Skeletal muscle satellite cell (primary cell): ENCODE measurements at regions not wholly inside any gene's neighbourhood (a gene's known extent, or its start where the extent isn't known, plus 50 kb on each side); places are given as distances from the start of the nearest gene placed in this dataset.

Experiments used
- H3K27me3 ChIP-seq: 2 replicates; pipeline ENCODE4 v1.7.0; 2013; ENCODE audit warnings: low read length; ENCODE audit not compliant: control insufficient read depth, insufficient read depth
- H3K36me3 ChIP-seq: 2 replicates; pipeline ENCODE4 v1.7.0; 2013; ENCODE audit warnings: mild to moderate bottlenecking, control low read depth, low read length; ENCODE audit not compliant: insufficient read depth
- H3K4me1 ChIP-seq: 2 replicates; pipeline ENCODE4 v1.7.0; 2013; ENCODE audit warnings: low read length; ENCODE audit not compliant: control insufficient read depth, insufficient read depth
- H3K4me2 ChIP-seq: 2 replicates; pipeline ENCODE4 v1.7.0; 2013; ENCODE audit warnings: mild to moderate bottlenecking, low read length
- H3K4me3 ChIP-seq: 2 replicates; pipeline ENCODE4 v1.7.0; 2013; ENCODE audit warnings: low read length
- H3K9ac ChIP-seq: 2 replicates; pipeline ENCODE4 v1.7.0; 2013; ENCODE audit warnings: mild to moderate bottlenecking, low read depth, low read length, moderate library complexity
- H3K9me3 ChIP-seq: replicated peaks from 2 replicates; pipeline ENCODE4 v1.7.0; 2013; ENCODE audit warnings: mild to moderate bottlenecking, control low read depth, low read length

GRCh38 chr6:14730654-14731053, 515.2 kb upstream of the JARID2 start:
- H3K36me3 ChIP-seq = no peaks in the 10 kb centered on the region
- peaks cover 59% of the 10 kb centered on the region for H3K4me1 ChIP-seq
- H3K9ac ChIP-seq = no peak overlapping the region
- no peaks in the 10 kb centered on the region for H3K27me3 ChIP-seq
- H3K9me3 ChIP-seq = no peaks in the 10 kb centered on the region
- no peak overlapping the region for H3K4me3 ChIP-seq
- no peak overlapping the region for H3K4me2 ChIP-seq

GRCh38 chr6:14731611-14732010, 514.3 kb upstream of the JARID2 start:
- no peaks in the 10 kb centered on the region for H3K9me3 ChIP-seq
- peaks cover 62% of the 10 kb centered on the region for H3K4me1 ChIP-seq
- no peak overlapping the region for H3K4me3 ChIP-seq
- H3K36me3 ChIP-seq = no peaks in the 10 kb centered on the region
- H3K9ac ChIP-seq = peak overlapping the region; percentile 64
- no peak overlapping the region for H3K4me2 ChIP-seq
- no peaks in the 10 kb centered on the region for H3K27me3 ChIP-seq

- peak overlapping the region; percentile 30 for H3K4me2 ChIP-seq
- H3K36me3 ChIP-seq = no peaks in the 10 kb centered on the region
- H3K27me3 ChIP-seq = no peaks in the 10 kb centered on the region
- peaks cover 61% of the 10 kb centered on the region for H3K4me1 ChIP-seq
- no peak overlapping the region for H3K4me3 ChIP-seq
- H3K9ac ChIP-seq = peak overlapping the region; percentile 64
- H3K9me3 ChIP-seq = no peaks in the 10 kb centered on the region
Observed at GRCh38 chr6:14732226-14732843, 513.5 kb upstream of the JARID2 start.

GRCh38 chr6:14732844-14733757, 512.8 kb upstream of the JARID2 start:
- Histone ChIP-seq H3K4me3 (no peak overlapping the region), H3K4me2 (peak overlapping the region; percentile 30), H3K9ac (peak overlapping the region; percentile 64), H3K4me1 (peaks cover 54% of the 10 kb centered on the region), H3K9me3 (no peaks in the 10 kb centered on the region), H3K27me3 (no peaks in the 10 kb centered on the region), H3K36me3 (no peaks in the 10 kb centered on the region)

GRCh38 chr6:14734052-14734415, 511.8 kb upstream of the JARID2 start:
- Histone ChIP-seq H3K9ac (peak overlapping the region; percentile 64), H3K4me3 (no peak overlapping the region), H3K36me3 (no peaks in the 10 kb centered on the region), H3K27me3 (no peaks in the 10 kb centered on the region), H3K4me2 (peak overlapping the region; percentile 2), H3K4me1 (peaks cover 45% of the 10 kb centered on the region), H3K9me3 (no peaks in the 10 kb centered on the region)

- Histone ChIP-seq H3K36me3 (no peaks in the 10 kb centered on the region), H3K9me3 (no peaks in the 10 kb centered on the region), H3K4me3 (no peak overlapping the region), H3K9ac (peak overlapping the region; percentile 64), H3K4me2 (peak overlapping the region; percentile 2), H3K4me1 (peaks cover 43% of the 10 kb centered on the region), H3K27me3 (no peaks in the 10 kb centered on the region)
Observed at GRCh38 chr6:14734416-14735340, 511.2 kb upstream of the JARID2 start.

GRCh38 chr6:14735956-14736486, 509.8 kb upstream of the JARID2 start:
- H3K4me1 ChIP-seq = peaks cover 43% of the 10 kb centered on the region

GRCh38 chr6:14736554-14736953, 509.3 kb upstream of the JARID2 start:
- H3K4me3 ChIP-seq = no peak overlapping the region
- no peak overlapping the region for H3K4me2 ChIP-seq
- H3K9ac ChIP-seq = no peak overlapping the region
- H3K9me3 ChIP-seq = no peaks in the 10 kb centered on the region
- H3K36me3 ChIP-seq = no peaks in the 10 kb centered on the region
- H3K4me1 ChIP-seq = peaks cover 43% of the 10 kb centered on the region
- no peaks in the 10 kb centered on the region for H3K27me3 ChIP-seq

More at GRCh38 chr6:14735956-14736486, 509.8 kb upstream of the JARID2 start:
- H3K36me3 ChIP-seq = no peaks in the 10 kb centered on the region
- no peaks in the 10 kb centered on the region for H3K9me3 ChIP-seq
- H3K4me2 ChIP-seq = no peak overlapping the region
- no peaks in the 10 kb centered on the region for H3K27me3 ChIP-seq
- H3K9ac ChIP-seq = no peak overlapping the region
- no peak overlapping the region for H3K4me3 ChIP-seq

GRCh38 chr6:14738497-14738896, 507.4 kb upstream of the JARID2 start:
- H3K27me3 ChIP-seq = no peaks in the 10 kb centered on the region
- no peaks in the 10 kb centered on the region for H3K9me3 ChIP-seq
- peaks cover 42% of the 10 kb centered on the region for H3K4me1 ChIP-seq
- no peak overlapping the region for H3K4me2 ChIP-seq
- no peak overlapping the region for H3K9ac ChIP-seq
- H3K4me3 ChIP-seq = no peak overlapping the region
- no peaks in the 10 kb centered on the region for H3K36me3 ChIP-seq

GRCh38 chr6:14738933-14739332, 506.9 kb upstream of the JARID2 start:
- Histone ChIP-seq H3K4me1 (peaks cover 41% of the 10 kb centered on the region), H3K4me2 (no peak overlapping the region), H3K27me3 (no peaks in the 10 kb centered on the region), H3K4me3 (no peak overlapping the region), H3K9me3 (no peaks in the 10 kb centered on the region), H3K9ac (no peak overlapping the region), H3K36me3 (no peaks in the 10 kb centered on the region)

GRCh38 chr6:14739827-14740226, 506.0 kb upstream of the JARID2 start:
- Histone ChIP-seq H3K27me3 (no peaks in the 10 kb centered on the region), H3K36me3 (no peaks in the 10 kb centered on the region), H3K4me1 (peaks cover 40% of the 10 kb centered on the region), H3K4me2 (no peak overlapping the region), H3K4me3 (no peak overlapping the region), H3K9ac (no peak overlapping the region), H3K9me3 (no peaks in the 10 kb centered on the region)
